ENCODE measurements at regions not wholly inside any gene's neighbourhood (a gene's known extent, or its start where the extent isn't known, plus 50 kb on each side); places are given as distances from the start of the nearest gene placed in this dataset.

GRCh38 chrX:138014577-138014976 lies 448.6 kb downstream of the ZIC3 start:
- WGBS (ENCODE audit: missing lambda C conversion rate): 2% methylated on average over 3 of the region's 3 CpGs
- no peak overlapping the region for H3K4me2 ChIP-seq
- no peaks in the 10 kb centered on the region for H3K4me1 ChIP-seq
- no peak for ATAC-seq
- H3K27ac ChIP-seq: no peak overlapping the region
- no peak overlapping the region for H3K4me3 ChIP-seq
- POLR2A ChIA-PET: no interaction called here
- DNase-seq (ENCODE audit: low read depth in 1 of 2, low spot score in 1 of 2): no peak
- no peaks in the 10 kb centered on the region for H3K9me3 ChIP-seq
- CTCF ChIA-PET: no interaction called here
- no peak for TF ChIP-seq CHD4 (IDR thresholded peaks at IDR 0.05; ENCODE audit: borderline replicate concordance)
- TF ChIP-seq NFE2L2 (conservative IDR thresholded peaks at IDR 0.05; ENCODE audit: low read length): no peak
- no peak for TF ChIP-seq RFX5 (IDR thresholded peaks at IDR 0.05)
- TF ChIP-seq EP300 (IDR thresholded peaks at IDR 0.05): no peak
- TF ChIP-seq HMGXB4 (CRISPR knock-in tag; IDR thresholded peaks at IDR 0.05; ENCODE audit: borderline replicate concordance): no peak
- TF ChIP-seq RARB (CRISPR knock-in tag; IDR thresholded peaks at IDR 0.05): no peak
- no peak for FAIRE-seq

- no peak for ATAC-seq
- no peak overlapping the region for H3K4me3 ChIP-seq
- no peaks in the 10 kb centered on the region for H3K9me3 ChIP-seq
- CTCF ChIA-PET: no interaction called here
- TF ChIP-seq ELK1 (IDR thresholded peaks at IDR 0.05; ENCODE audit: low read depth, low read length) (no peak), SMC3 (IDR thresholded peaks at IDR 0.05) (no peak), EHF (CRISPR knock-in tag; IDR thresholded peaks at IDR 0.05) (no peak), CBX2 (IDR thresholded peaks at IDR 0.05; ENCODE audit: borderline replicate concordance, low read depth) (no peak), HOXB5 (CRISPR knock-in tag; IDR thresholded peaks at IDR 0.05) (no peak), MAX (IDR thresholded peaks at IDR 0.05) (no peak), RNF2 (IDR thresholded peaks at IDR 0.05; ENCODE audit: borderline replicate concordance, low read depth) (no peak), CTCF (IDR thresholded peaks at IDR 0.05) (no peak), CHD2 (IDR thresholded peaks at IDR 0.05; ENCODE audit: low read length, partially characterized antibody) (no peak), HEYL (CRISPR knock-in tag; IDR thresholded peaks at IDR 0.05) (no peak), FOSL2 (IDR thresholded peaks at IDR 0.05) (no peak), FOSL2 (CRISPR knock-in tag; IDR thresholded peaks at IDR 0.05) (no peak), ZC3H11A (IDR thresholded peaks at IDR 0.05) (no peak), HDAC2 (IDR thresholded peaks at IDR 0.05) (no peak), MAZ (IDR thresholded peaks at IDR 0.05; ENCODE audit: borderline replicate concordance, low read depth, low read length) (no peak)
- H3K27ac ChIP-seq: no peak overlapping the region
- H3K4me2 ChIP-seq: no peak overlapping the region
- peak; percentile 61 for FAIRE-seq
- DNase-seq (ENCODE audit: low read depth in 1 of 2, low spot score in 1 of 2): peak in 1 of 2 experiments; percentile 1
- no peaks in the 10 kb centered on the region for H3K4me1 ChIP-seq
- 0% methylated on average over 1 of the region's 1 CpG for WGBS (ENCODE audit: missing lambda C conversion rate)
- POLR2A ChIA-PET: no interaction called here
Measured at GRCh38 chrX:138018145-138018799, 452.3 kb downstream of the ZIC3 start.

Measured in A549 (cell line).